ENCODE measurements at regions not wholly inside any gene's neighbourhood (a gene's known extent, or its start where the extent isn't known, plus 50 kb on each side); places are given as distances from the start of the nearest gene placed in this dataset.
"Not testable (repeated sequence)": the region's sequence is repeated elsewhere in the genome, so short reads cannot be mapped to it uniquely, and the experiment has no call there.

DNA sequence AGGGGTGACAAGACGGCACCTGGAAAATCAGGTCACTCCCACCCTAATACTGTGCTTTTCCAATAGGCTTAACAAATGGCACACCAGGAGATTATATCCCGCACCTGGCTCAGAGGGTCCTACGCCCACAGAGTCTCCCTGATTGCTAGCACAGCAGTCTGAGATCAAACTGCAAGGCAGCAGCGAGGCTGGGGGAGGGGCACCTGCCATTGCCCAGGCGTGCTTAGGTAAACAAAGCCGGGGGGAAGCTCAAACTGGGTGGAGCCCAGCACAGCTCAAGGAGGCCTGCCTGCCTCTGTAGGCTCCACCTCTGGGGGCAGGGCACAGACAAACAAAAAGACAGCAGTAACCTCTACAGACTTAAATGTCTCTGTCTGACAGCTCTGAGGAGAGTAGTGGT, 87.4 kb upstream of the PCED1B start:
- H3K27ac Mint-ChIP-seq; H3K36me3 Mint-ChIP-seq (ENCODE audit: low read depth); intact Hi-C loops (cut with micrococcal nuclease); H3K27me3 Mint-ChIP-seq; H3K4me1 Mint-ChIP-seq (ENCODE audit: low read depth); H3K4me3 Mint-ChIP-seq: not testable (repeated sequence)
- peaks cover 34% of the 10 kb centered on the region for H3K9me3 Mint-ChIP-seq

DNA sequence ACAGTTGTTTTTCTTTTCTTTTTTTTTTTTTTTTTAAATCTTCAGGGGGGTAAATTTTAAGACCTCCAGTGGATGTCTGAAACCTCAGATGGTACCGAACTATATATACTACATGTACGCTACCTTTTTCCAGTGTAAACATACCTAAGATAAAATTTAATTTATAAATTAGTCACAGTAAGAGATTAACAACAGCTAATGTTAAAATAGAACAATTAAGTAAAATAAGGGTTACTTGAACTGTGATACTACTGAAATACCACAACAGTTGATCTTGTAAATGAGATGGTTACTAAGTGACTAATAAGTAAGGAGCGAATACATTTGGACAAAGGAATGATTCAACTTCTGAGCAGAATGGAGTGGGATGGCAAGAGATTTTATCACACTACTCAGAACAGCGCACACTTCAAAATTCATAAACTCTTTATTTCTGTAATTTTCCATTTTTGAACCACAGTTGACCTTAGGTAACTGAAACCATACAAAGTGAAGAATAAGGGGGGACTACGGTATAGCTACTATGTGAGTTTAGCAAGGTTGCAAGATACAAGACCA, 80.5 kb upstream of the PCED1B start:
- intact Hi-C loops (cut with micrococcal nuclease): no loop called here
- H3K4me1 Mint-ChIP-seq (ENCODE audit: low read depth): no peaks in the 10 kb centered on the region

DNA sequence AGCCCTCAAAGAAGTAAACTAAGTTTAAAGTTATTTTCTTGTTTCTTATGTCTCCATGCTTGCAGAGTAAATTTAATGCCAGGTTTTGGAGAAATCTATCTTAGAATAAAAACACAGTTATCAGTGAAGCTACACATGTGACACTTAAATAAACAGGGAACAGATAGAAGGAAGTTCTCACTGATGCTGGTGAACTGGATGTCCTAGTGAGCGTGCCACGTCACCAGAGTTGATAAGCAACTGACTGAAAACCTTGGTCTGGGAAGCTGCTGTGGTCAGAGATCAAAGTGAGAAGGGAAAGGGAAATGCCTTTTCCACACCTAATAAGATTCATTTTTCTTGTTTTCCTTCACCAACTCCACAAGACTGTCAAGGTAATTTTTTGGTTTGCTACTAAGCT, 74.8 kb upstream of the PCED1B start:
- no peak overlapping the region for H3K4me3 Mint-ChIP-seq
- H3K27me3 Mint-ChIP-seq: no peaks in the 10 kb centered on the region
- H3K4me1 Mint-ChIP-seq (ENCODE audit: low read depth): no peaks in the 10 kb centered on the region
- intact Hi-C loops (cut with micrococcal nuclease): no loop called here
- no peaks in the 10 kb centered on the region for H3K36me3 Mint-ChIP-seq (ENCODE audit: low read depth)
- H3K9me3 Mint-ChIP-seq: no peaks in the 10 kb centered on the region
- H3K27ac Mint-ChIP-seq: no peak overlapping the region

More for the DNA sequence above, 80.5 kb upstream of the PCED1B start:
- no peaks in the 10 kb centered on the region for H3K36me3 Mint-ChIP-seq (ENCODE audit: low read depth)
- no peaks in the 10 kb centered on the region for H3K27me3 Mint-ChIP-seq
- H3K4me3 Mint-ChIP-seq: no peak overlapping the region
- no peaks in the 10 kb centered on the region for H3K9me3 Mint-ChIP-seq
- H3K27ac Mint-ChIP-seq: no peak overlapping the region

DNA sequence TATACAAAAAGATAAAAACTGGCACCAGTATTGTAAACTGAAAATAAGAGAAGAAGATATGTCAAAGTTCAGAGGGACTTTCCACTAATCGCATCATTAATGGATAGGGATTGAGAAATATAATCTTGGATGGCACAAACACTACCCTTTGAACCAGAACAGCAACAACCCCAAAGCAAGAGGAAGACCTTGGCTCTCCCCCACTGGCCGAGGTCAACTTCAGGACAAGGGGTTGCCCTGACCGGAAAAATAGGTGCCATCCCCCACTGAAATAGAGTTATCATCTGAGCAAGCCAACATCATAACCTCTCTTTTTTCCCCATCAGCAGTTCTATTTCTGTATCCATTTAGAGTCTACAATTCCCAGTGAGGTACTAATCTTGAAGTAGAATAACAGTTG, 72.4 kb upstream of the PCED1B start:
- H3K9me3 Mint-ChIP-seq: no peaks in the 10 kb centered on the region
- no peaks in the 10 kb centered on the region for H3K36me3 Mint-ChIP-seq (ENCODE audit: low read depth)
- intact Hi-C loops (cut with micrococcal nuclease): no loop called here
- no peaks in the 10 kb centered on the region for H3K27me3 Mint-ChIP-seq
- H3K4me1 Mint-ChIP-seq (ENCODE audit: low read depth): no peaks in the 10 kb centered on the region
- H3K4me3 Mint-ChIP-seq: no peak overlapping the region
- H3K27ac Mint-ChIP-seq: no peak overlapping the region

DNA sequence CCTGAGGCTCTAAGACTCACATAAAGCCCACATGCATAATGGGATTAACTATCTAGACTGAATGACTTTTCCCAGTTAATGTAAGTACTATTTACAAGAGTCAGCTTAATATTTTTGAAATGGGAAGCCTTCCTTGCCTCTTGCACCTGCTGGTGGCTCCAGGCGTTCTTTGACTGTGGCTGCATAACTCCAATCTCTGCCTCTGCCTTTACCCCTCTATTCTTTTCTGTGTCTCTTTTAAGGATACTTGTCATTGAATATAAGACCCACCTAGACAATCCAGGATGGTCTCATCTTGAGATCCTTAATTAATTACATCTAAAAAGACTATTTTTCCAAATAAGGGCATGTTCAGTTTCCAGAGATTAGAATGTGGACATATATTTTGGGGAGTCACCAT, 66.9 kb upstream of the PCED1B start:
- intact Hi-C loops (cut with micrococcal nuclease): no loop called here

DNA sequence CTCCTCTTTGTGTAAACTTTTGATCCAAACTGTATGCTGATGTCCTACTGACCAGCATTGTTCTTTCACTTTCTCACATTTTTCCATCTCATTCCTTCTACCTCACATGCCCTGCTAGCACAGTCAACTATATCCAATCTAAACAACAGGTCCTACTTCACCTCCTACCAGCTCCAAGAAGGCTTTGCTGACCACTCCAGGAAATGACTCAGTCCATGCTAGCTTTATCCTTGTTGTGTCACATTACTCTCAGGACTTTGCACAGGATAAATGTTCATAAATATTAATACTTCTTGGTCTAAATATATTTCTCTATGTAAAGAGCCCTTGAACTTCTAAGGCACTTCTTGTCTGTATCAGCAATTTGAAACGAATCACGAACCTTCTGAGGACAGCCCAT, 64.9 kb upstream of the PCED1B start:
- intact Hi-C loops (cut with micrococcal nuclease): no loop called here
- H3K27me3 Mint-ChIP-seq: no peaks in the 10 kb centered on the region
- H3K4me1 Mint-ChIP-seq (ENCODE audit: low read depth): peaks cover 12% of the 10 kb centered on the region
- H3K9me3 Mint-ChIP-seq: no peaks in the 10 kb centered on the region
- H3K4me3 Mint-ChIP-seq: no peak overlapping the region
- no peak overlapping the region for H3K27ac Mint-ChIP-seq
- no peaks in the 10 kb centered on the region for H3K36me3 Mint-ChIP-seq (ENCODE audit: low read depth)

More for the DNA sequence above, 66.9 kb upstream of the PCED1B start:
- no peak overlapping the region for H3K27ac Mint-ChIP-seq
- H3K4me3 Mint-ChIP-seq: no peak overlapping the region
- no peaks in the 10 kb centered on the region for H3K27me3 Mint-ChIP-seq
- H3K36me3 Mint-ChIP-seq (ENCODE audit: low read depth): no peaks in the 10 kb centered on the region
- H3K9me3 Mint-ChIP-seq: no peaks in the 10 kb centered on the region
- H3K4me1 Mint-ChIP-seq (ENCODE audit: low read depth): peaks cover 12% of the 10 kb centered on the region

DNA sequence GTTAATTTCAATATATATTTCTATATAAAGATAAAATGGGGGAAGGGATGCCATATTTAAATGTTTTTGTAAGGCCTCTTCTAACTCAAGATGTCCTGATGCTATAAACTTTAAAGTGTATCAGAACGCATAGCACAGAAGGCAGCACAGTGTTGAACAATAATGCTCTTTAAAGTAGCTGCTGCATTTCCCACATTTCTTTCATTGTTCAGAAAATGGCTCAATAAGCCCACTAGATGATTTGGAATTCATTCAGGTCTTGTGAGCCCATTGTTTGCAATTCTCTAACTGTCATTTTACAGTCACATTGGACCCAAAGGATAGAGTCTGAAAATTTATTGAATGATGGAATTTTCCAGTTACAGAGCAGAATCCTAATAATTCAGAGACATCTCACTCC, 64.0 kb upstream of the PCED1B start:
- H3K4me1 Mint-ChIP-seq (ENCODE audit: low read depth): peaks cover 12% of the 10 kb centered on the region
- H3K4me3 Mint-ChIP-seq: no peak overlapping the region
- H3K27me3 Mint-ChIP-seq: no peaks in the 10 kb centered on the region
- H3K9me3 Mint-ChIP-seq: no peaks in the 10 kb centered on the region
- H3K27ac Mint-ChIP-seq: no peak overlapping the region
- intact Hi-C loops (cut with micrococcal nuclease): no loop called here
- no peaks in the 10 kb centered on the region for H3K36me3 Mint-ChIP-seq (ENCODE audit: low read depth)

DNA sequence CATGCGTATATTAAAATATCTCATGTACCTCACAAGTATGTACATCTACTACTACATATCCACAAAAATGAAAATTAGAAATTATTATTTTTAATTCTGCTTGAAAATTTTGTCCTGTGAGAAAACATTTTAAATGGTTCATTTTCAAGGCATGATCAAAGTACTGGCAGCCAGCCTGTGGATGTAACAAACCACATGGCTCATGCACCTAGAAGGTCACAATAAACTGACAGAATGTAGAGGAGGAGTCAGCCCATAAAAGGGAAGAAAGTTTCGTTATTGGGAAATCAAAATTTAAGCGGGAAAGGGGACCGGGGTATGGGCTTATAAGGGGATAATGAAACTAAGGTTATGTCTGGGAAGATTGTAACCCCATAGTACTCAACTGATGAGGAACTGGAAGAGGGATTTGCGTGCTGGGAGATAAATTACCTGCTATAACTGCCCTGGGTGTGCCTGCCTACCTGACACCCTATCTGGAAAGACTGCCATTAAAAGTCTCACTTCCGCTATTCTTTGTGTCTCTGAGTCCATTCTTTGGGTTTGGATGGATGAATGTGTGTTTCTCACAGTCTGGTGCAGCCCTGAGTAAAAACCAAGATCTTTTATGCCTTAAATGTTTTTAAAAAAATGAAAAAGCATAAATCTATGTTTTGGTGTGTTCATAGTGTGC, 62.2 kb upstream of the PCED1B start:
- peaks cover 12% of the 10 kb centered on the region for H3K4me1 Mint-ChIP-seq (ENCODE audit: low read depth)
- intact Hi-C loops (cut with micrococcal nuclease): no loop called here
- H3K27me3 Mint-ChIP-seq: no peaks in the 10 kb centered on the region
- H3K9me3 Mint-ChIP-seq: no peaks in the 10 kb centered on the region
- no peaks in the 10 kb centered on the region for H3K36me3 Mint-ChIP-seq (ENCODE audit: low read depth)
- no peak overlapping the region for H3K27ac Mint-ChIP-seq
- no peak overlapping the region for H3K4me3 Mint-ChIP-seq

DNA sequence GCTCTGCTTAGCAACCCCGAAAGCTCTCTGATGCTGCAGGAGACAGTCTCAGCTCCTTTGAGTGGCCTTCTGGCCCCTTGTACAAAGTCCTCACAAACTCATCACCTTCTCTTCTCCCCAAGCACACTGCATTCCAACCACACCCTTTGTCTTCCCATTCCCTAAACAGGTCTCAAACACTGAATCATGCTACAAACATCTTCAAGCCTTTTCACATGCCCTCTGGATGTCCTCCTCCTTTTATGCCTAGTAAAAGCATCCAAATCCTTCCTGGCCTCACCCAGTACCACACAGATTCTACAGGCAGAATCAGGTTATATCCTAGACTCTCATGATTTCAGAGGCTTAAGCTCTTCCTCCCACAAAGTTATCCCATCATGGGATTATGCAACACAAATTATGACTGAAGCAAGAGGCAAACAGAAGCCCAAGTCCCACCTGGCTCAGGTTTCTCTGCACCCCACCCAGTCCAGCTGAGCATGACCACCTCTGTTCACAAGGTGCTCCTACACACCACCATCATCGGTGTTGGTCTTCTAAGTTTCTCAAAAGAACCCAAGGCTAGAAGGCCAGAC, 61.4 kb upstream of the PCED1B start:
- H3K4me3 Mint-ChIP-seq: no peak overlapping the region
- H3K27ac Mint-ChIP-seq: no peak overlapping the region
- intact Hi-C loops (cut with micrococcal nuclease): no loop called here
- H3K4me1 Mint-ChIP-seq (ENCODE audit: low read depth): peaks cover 12% of the 10 kb centered on the region
- no peaks in the 10 kb centered on the region for H3K27me3 Mint-ChIP-seq
- H3K36me3 Mint-ChIP-seq (ENCODE audit: low read depth): no peaks in the 10 kb centered on the region
- no peaks in the 10 kb centered on the region for H3K9me3 Mint-ChIP-seq

DNA sequence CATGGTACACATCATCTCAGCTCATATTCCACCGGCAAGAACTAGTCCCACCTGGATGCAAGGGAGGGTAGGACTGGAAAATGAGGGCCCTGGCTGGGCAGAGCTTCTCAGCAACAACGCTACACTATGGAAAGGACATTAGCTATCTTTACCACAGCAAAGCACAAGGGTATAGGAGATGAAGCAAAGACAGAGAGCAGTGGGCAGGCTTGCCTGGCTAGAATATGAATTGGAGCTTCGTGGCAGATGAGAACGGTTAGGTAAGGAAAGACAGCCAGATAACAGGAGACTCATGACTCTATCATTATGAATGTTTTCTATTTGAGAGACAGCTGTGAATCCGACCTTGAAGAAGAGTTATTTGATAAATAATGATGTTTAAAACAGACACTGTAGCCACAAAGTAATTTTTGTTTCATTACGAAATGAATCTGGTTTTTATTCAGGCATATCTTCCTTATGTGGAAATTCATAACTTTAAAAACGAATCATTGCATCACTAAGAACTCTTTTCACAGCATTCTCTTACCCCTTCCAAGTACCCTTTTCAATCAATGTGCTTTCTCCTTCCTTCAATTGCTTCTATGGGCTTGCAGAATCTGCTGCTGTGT, 59.1 kb upstream of the PCED1B start:
- Mint-ChIP-seq H3K36me3 (ENCODE audit: low read depth) (no peaks in the 10 kb centered on the region), H3K4me3 (no peak overlapping the region), H3K27me3 (no peaks in the 10 kb centered on the region), H3K9me3 (no peaks in the 10 kb centered on the region), H3K4me1 (ENCODE audit: low read depth) (peaks cover 6% of the 10 kb centered on the region), H3K27ac (no peak overlapping the region)
- intact Hi-C loops (cut with micrococcal nuclease): loop anchor here (2.0 to 10.0 kb wide), 3 partner anchors 346 to 948 kb away; no protein-coding TSS in a partner anchor

DNA sequence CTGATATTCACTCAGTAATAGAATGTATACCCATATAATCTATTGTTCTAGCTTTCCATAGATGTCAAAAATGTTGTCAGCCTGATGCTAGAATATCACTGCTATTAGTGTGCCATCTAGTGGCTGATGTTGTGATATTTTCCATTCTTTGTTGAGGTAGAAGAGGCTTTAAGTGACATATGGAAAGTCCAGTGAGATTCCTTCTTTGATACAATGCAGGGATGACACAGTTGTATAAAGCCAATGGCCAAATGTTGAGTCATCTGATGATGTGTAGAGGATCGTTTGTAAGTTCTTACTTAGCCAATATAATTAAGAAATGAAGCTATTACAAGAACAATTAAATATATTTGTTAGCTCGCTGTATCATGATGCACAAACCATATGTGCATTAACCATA, 58.1 kb upstream of the PCED1B start:
- H3K4me3 Mint-ChIP-seq: no peak overlapping the region
- peaks cover 4% of the 10 kb centered on the region for H3K4me1 Mint-ChIP-seq (ENCODE audit: low read depth)
- intact Hi-C loops (cut with micrococcal nuclease): loop anchor here (2.0 to 10.0 kb wide), 3 partner anchors 346 to 948 kb away; no protein-coding TSS in a partner anchor
- no peak overlapping the region for H3K27ac Mint-ChIP-seq
- no peaks in the 10 kb centered on the region for H3K27me3 Mint-ChIP-seq
- no peaks in the 10 kb centered on the region for H3K36me3 Mint-ChIP-seq (ENCODE audit: low read depth)
- no peaks in the 10 kb centered on the region for H3K9me3 Mint-ChIP-seq

DNA sequence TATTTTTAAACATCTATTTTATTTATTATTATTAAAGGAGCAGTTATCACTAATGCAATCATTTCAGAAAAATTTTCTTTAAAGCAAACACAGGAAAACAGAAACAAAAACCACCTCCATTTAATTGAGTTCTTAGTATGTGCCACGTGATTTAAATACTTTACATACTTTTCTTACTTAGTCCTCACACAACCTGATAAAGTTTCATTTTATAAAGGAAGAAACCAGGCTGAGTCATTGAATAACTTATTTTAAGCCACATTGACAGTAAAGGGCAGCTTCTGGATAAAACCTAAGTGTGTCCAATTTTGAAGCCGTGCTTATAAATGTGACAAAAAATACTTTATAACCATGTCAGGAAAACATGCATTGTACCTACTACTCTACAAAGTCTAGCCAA, 57.1 kb upstream of the PCED1B start:
- Mint-ChIP-seq H3K27ac (no peak overlapping the region), H3K4me1 (ENCODE audit: low read depth) (no peaks in the 10 kb centered on the region), H3K9me3 (no peaks in the 10 kb centered on the region), H3K4me3 (no peak overlapping the region), H3K36me3 (ENCODE audit: low read depth) (no peaks in the 10 kb centered on the region), H3K27me3 (no peaks in the 10 kb centered on the region)
- intact Hi-C loops (cut with micrococcal nuclease): loop anchor here (5.0 to 10.0 kb wide), 2 partner anchors 347 to 680 kb away; no protein-coding TSS in a partner anchor

DNA sequence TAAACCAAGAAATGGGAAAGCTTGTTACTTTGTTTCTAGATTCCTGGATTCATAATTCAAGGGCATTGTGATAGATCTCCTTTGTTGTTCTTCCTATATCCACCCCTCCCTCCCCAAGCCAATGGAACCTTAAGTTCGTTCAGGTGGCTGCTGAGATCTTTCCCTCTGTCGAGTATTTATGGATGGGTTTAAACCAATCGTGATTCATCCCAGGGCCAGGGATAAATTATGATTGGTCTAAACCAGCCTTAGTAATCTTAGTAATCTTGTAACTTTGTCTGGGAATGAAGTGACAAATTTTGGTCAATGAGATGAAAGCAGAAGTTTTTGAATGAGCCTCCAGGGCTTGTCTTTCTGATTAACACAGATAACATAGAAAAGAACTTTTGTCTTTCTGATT, 56.1 kb upstream of the PCED1B start:
- no peaks in the 10 kb centered on the region for H3K4me1 Mint-ChIP-seq (ENCODE audit: low read depth)
- no peaks in the 10 kb centered on the region for H3K9me3 Mint-ChIP-seq
- intact Hi-C loops (cut with micrococcal nuclease): loop anchor here (5.0 to 10.0 kb wide), 2 partner anchors 349 to 681 kb away; no protein-coding TSS in a partner anchor
- no peaks in the 10 kb centered on the region for H3K36me3 Mint-ChIP-seq (ENCODE audit: low read depth)
- H3K4me3 Mint-ChIP-seq: no peak overlapping the region
- H3K27me3 Mint-ChIP-seq: no peaks in the 10 kb centered on the region
- H3K27ac Mint-ChIP-seq: no peak overlapping the region

DNA sequence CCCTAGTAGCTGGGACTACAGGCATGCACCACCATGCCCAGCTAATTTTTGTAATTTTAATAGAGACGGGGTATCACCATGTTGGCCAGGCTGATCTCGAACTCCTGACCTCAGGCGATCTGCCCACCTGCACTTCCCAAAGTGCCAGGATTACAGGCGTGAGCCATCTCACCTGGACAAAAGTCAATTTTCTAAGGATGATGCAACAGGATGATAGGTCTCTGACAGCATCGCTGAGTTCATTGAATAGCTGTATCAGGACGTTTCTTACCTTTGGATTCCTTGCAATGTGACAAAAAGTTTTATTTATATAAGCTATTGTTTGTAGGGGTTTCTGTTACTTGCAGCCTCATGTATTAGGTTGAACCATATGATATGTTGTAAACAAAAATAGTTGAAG, 55.5 kb upstream of the PCED1B start:
- Mint-ChIP-seq H3K4me1 (ENCODE audit: low read depth) (no peaks in the 10 kb centered on the region), H3K9me3 (no peaks in the 10 kb centered on the region), H3K36me3 (ENCODE audit: low read depth) (no peaks in the 10 kb centered on the region), H3K4me3 (no peak overlapping the region), H3K27me3 (no peaks in the 10 kb centered on the region), H3K27ac (no peak overlapping the region)
- intact Hi-C loops (cut with micrococcal nuclease): loop anchor here (5.0 to 10.0 kb wide), 2 partner anchors 349 to 682 kb away; no protein-coding TSS in a partner anchor
